CD4-positive, alpha-beta T cell (primary cell): ENCODE measurements at regions not wholly inside any gene's neighbourhood (a gene's known extent, or its start where the extent isn't known, plus 50 kb on each side); places are given as distances from the start of the nearest gene placed in this dataset.
"Not testable (repeated sequence)": the region's sequence is repeated elsewhere in the genome, so short reads cannot be mapped to it uniquely, and the experiment has no call there.

Experiments used
- ATAC-seq: fragments of 200-7000 bp; cut with Tn5 transposase; one replicate; pipeline ENCODE4 v1.10.0; 2022; ENCODE audit warnings: mild to moderate bottlenecking; ENCODE audit not compliant: poor library complexity
- CTCF ChIA-PET: fragments of 350-600 bp; sonication (Branson Sonifier 250); formaldehyde crosslinking; loops from one replicate; lab custom pipeline; 2021; ENCODE audit warnings: antibody characterized with exemption, inconsistent platforms; lab: Charles Lee
- POLR2A ChIA-PET: fragments of 350-600 bp; sonication (Branson Sonifier 250); formaldehyde crosslinking; loops from one replicate; lab custom pipeline; 2021; ENCODE audit warnings: antibody characterized with exemption, inconsistent platforms; lab: Charles Lee
- DNase-seq, 14 experiments: peaks; one replicate each; pipeline ENCODE4 v3.0.0-alpha.2; 2013 to 2020; ENCODE audit warnings: mixed read lengths in 2 of 14
- H3K27ac ChIP-seq, 2 donors: one replicate each; pipeline versions ENCODE4 v1.5.1 to v1.7.0; 2013; ENCODE audit warnings: low read length in 2 of 2, low read depth in 1 of 2, mild to moderate bottlenecking in 1 of 2
- H3K27me3 ChIP-seq, 2 experiments: 1 replicate in 1 of 2; 2 replicates in 1 of 2; pipeline versions ENCODE4 v1.6.1 to v1.7.0; 2013; ENCODE audit warnings: low read length in 2 of 2, control low read depth in 1 of 2, mild to moderate bottlenecking in 1 of 2, moderate library complexity in 1 of 2; ENCODE audit not compliant: insufficient read depth in 2 of 2, control insufficient read depth in 1 of 2
- H3K36me3 ChIP-seq: one replicate; pipeline ENCODE4 v1.6.1; 2013; ENCODE audit warnings: low read length, control low read depth; ENCODE audit not compliant: insufficient read depth
- H3K4me1 ChIP-seq: one replicate; pipeline ENCODE4 v1.6.1; 2013; ENCODE audit warnings: low read length, control low read depth; ENCODE audit not compliant: insufficient read depth
- H3K4me3 ChIP-seq: one replicate; pipeline ENCODE4 v1.5.1; 2013; ENCODE audit warnings: mild to moderate bottlenecking, low read length, moderate library complexity
- H3K9me3 ChIP-seq, 2 experiments: 1 replicate in 1 of 2; 2 replicates in 1 of 2; pipeline versions ENCODE4 v1.6.1 to v1.7.0; 2013; ENCODE audit warnings: low read length in 2 of 2, mild to moderate bottlenecking in 2 of 2, control low read depth in 1 of 2, moderate library complexity in 1 of 2; ENCODE audit not compliant: control insufficient read depth in 1 of 2, insufficient read depth in 1 of 2
- H3K27ac Mint-ChIP-seq: one replicate; pipeline ENCODE4 v1.8.0; 2020; ENCODE audit warnings: mixed read lengths
- H3K27me3 Mint-ChIP-seq: one replicate; pipeline ENCODE4 v1.8.0; 2021; ENCODE audit warnings: mixed read lengths
- H3K36me3 Mint-ChIP-seq: one replicate; pipeline ENCODE4 v1.8.0; 2021; ENCODE audit warnings: low read depth, mixed read lengths
- H3K4me1 Mint-ChIP-seq: one replicate; pipeline ENCODE4 v1.8.0; 2021; ENCODE audit warnings: low read depth, mixed read lengths
- H3K4me3 Mint-ChIP-seq: one replicate; pipeline ENCODE4 v1.8.0; 2020; ENCODE audit warnings: mild to moderate bottlenecking, mixed read lengths
- H3K9me3 Mint-ChIP-seq: one replicate; pipeline ENCODE4 v1.8.0; 2020; ENCODE audit warnings: mixed read lengths
- intact Hi-C, 2 experiments: fragments of 100-400 bp; cut with DNase I in 1 of 2; cut with micrococcal nuclease in 1 of 2; formaldehyde crosslinking; loops; one replicate each; pipeline versions ENCODE4 v1.15.1 to v1.9.0; 2023 to 2025; cut with DNase I, micrococcal nuclease

DNA sequence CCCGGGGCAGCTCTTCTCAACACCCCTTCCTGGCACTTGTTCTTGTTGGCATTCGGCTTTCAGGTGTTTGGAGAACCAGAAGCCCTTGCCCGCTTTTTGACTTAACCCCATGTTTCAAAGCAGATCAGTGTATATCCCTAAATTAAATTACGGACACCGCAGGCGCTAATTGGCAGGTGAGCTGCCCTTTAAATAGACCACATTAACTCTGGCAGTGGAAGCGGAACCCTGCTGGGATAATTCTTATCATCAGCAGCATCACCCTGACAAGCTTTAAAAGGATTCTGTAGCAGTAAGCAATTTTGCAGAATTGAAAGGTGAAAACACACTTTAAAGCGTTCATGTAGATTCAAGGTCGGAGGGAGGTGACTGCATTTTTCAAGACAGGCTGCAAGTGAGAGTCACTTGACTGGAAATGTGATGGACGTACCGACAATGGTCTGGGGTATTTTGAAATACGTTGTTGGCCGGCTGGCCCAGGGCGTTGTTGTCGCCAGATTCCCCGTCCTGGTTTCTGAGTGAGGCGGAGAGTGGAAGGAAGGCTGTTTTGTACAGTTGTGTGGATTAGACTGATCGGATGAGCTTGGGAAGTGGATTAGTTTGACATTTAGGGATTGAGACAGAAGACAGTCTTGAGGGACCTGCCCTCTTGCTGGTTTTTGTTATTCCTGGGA is 94.2 kb upstream of the CRYM start:
- H3K9me3 Mint-ChIP-seq, ATAC-seq, DNase-seq, H3K36me3 ChIP-seq, H3K36me3 Mint-ChIP-seq, intact Hi-C loops, H3K27ac Mint-ChIP-seq, H3K27me3 Mint-ChIP-seq, POLR2A ChIA-PET, H3K4me1 ChIP-seq, H3K9me3 ChIP-seq, H3K27me3 ChIP-seq, H3K27ac ChIP-seq, H3K4me3 ChIP-seq, H3K4me3 Mint-ChIP-seq, H3K4me1 Mint-ChIP-seq, CTCF ChIA-PET: not testable (repeated sequence)

- H3K4me3 ChIP-seq, H3K27ac Mint-ChIP-seq, POLR2A ChIA-PET, H3K4me3 Mint-ChIP-seq, H3K36me3 Mint-ChIP-seq, ATAC-seq, intact Hi-C loops, H3K36me3 ChIP-seq, H3K4me1 ChIP-seq, H3K9me3 Mint-ChIP-seq, CTCF ChIA-PET, H3K4me1 Mint-ChIP-seq, H3K27me3 Mint-ChIP-seq, DNase-seq, H3K9me3 ChIP-seq, H3K27ac ChIP-seq, H3K27me3 ChIP-seq: not testable (repeated sequence)
Measured at GRCh38 chr16:21370791-21371190, 92.7 kb upstream of the CRYM start.

- CTCF ChIA-PET, H3K36me3 Mint-ChIP-seq, intact Hi-C loops, H3K9me3 ChIP-seq, ATAC-seq, H3K36me3 ChIP-seq, H3K4me3 ChIP-seq, POLR2A ChIA-PET, DNase-seq, H3K27ac Mint-ChIP-seq, H3K9me3 Mint-ChIP-seq, H3K27ac ChIP-seq, H3K4me1 Mint-ChIP-seq, H3K4me3 Mint-ChIP-seq, H3K4me1 ChIP-seq, H3K27me3 Mint-ChIP-seq, H3K27me3 ChIP-seq: not testable (repeated sequence)
Measured at GRCh38 chr16:21368973-21369942, 91.2 kb upstream of the CRYM start.

DNA sequence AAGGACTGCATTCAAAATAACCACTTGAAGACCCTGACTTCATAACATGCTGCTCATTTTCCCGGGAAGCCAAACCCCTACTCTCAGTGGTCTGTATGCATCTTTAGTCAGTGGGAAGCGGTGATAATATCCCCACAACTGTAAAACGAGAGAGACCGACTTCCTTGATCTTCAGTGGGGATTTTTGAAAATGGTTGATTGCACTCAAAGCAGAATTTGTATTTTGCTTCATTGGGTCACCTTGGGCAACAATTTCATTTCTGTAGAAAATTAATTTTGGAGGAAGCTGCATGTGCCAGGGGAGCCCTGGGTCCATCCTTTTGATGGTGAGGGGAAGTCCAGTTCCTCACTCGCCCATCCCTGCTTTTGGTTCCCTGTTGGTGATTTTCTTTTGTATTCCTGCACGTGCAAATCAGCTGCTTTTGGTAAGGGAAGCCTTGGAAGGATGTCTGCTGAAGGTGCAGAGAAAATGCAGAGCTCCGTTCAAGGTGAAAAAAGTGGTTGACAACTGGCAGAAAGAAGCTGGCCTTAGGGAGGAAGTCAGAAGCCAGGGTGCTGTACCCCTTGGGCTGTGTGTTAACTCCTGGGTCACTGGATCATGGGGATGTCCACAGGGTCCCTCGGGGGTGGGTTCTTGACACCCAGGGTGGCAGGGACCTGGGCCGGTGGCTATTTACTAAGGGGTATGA is 89.8 kb upstream of the CRYM start:
- not testable (repeated sequence) for H3K9me3 Mint-ChIP-seq

DNA sequence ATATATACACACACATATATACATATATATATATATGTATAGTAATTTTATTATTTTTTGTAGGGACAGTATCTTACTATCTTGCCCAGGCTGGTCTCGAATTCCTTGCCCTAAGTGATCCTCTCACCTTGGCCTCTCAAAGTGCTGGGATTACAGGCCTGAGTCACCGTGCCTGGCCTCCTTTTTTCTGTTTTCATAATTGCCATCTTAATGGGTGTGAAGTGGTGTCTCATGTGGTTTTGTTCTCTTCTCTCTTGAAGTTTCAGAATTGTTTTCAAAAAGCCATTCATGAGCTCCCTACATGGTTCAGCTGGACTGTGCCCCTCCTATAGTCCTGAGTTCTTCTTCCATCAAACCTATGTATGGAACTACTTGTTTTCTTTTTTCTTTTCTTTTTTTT is 88.9 kb upstream of the CRYM start:
- CTCF ChIA-PET, DNase-seq, H3K27ac ChIP-seq, H3K4me1 Mint-ChIP-seq, ATAC-seq, H3K27ac Mint-ChIP-seq, intact Hi-C loops, H3K4me1 ChIP-seq, H3K36me3 ChIP-seq, H3K4me3 ChIP-seq, H3K9me3 Mint-ChIP-seq, H3K36me3 Mint-ChIP-seq, POLR2A ChIA-PET, H3K27me3 ChIP-seq, H3K9me3 ChIP-seq, H3K27me3 Mint-ChIP-seq, H3K4me3 Mint-ChIP-seq: not testable (repeated sequence)

More for the DNA sequence above, 89.8 kb upstream of the CRYM start:
- ATAC-seq, H3K36me3 ChIP-seq, H3K4me1 ChIP-seq, CTCF ChIA-PET, H3K27ac Mint-ChIP-seq, H3K27ac ChIP-seq, H3K4me3 ChIP-seq, H3K36me3 Mint-ChIP-seq, H3K4me1 Mint-ChIP-seq, H3K4me3 Mint-ChIP-seq, H3K27me3 Mint-ChIP-seq, H3K9me3 ChIP-seq, H3K27me3 ChIP-seq, intact Hi-C loops, DNase-seq, POLR2A ChIA-PET: not testable (repeated sequence)

- intact Hi-C loops, H3K36me3 ChIP-seq, H3K4me1 ChIP-seq, H3K4me1 Mint-ChIP-seq, DNase-seq, CTCF ChIA-PET, H3K9me3 ChIP-seq, H3K36me3 Mint-ChIP-seq, ATAC-seq, POLR2A ChIA-PET, H3K4me3 ChIP-seq, H3K27ac ChIP-seq, H3K27ac Mint-ChIP-seq, H3K27me3 ChIP-seq, H3K27me3 Mint-ChIP-seq, H3K4me3 Mint-ChIP-seq, H3K9me3 Mint-ChIP-seq: not testable (repeated sequence)
Measured at GRCh38 chr16:21365541-21365940, 87.5 kb upstream of the CRYM start.
